ENCODE measurements at regions not wholly inside any gene's neighbourhood (a gene's known extent, or its start where the extent isn't known, plus 50 kb on each side); places are given as distances from the start of the nearest gene placed in this dataset.

- no peak for DNase-seq (ENCODE audit: low read depth)
- Histone ChIP-seq H3K4me3 (ENCODE audit: low read depth, low read length) (no peak overlapping the region), H3K36me3 (ENCODE audit: control insufficient read depth, insufficient read depth, low read length) (no peaks in the 10 kb centered on the region), H3K27me3 (ENCODE audit: control insufficient read depth, insufficient read depth, low read length) (no peaks in the 10 kb centered on the region)
- no peak for FAIRE-seq
- no peak for TF ChIP-seq CTCF (IDR thresholded peaks at IDR 0.05; ENCODE audit: insufficient read depth, low read length, severe bottlenecking)
Observed at GRCh38 chr3:148369381-148369780, 328.3 kb upstream of the AGTR1 start.

GRCh38 chr3:148372206-148372875 lies 325.4 kb upstream of the AGTR1 start:
- FAIRE-seq (peak; percentile 23), DNase-seq (ENCODE audit: low read depth) (peak; percentile 42)
- no peak for TF ChIP-seq CTCF (IDR thresholded peaks at IDR 0.05; ENCODE audit: insufficient read depth, low read length, severe bottlenecking)
- Histone ChIP-seq H3K36me3 (ENCODE audit: control insufficient read depth, insufficient read depth, low read length) (no peaks in the 10 kb centered on the region), H3K4me3 (ENCODE audit: low read depth, low read length) (no peak overlapping the region), H3K27me3 (ENCODE audit: control insufficient read depth, insufficient read depth, low read length) (no peaks in the 10 kb centered on the region)

- no peaks in the 10 kb centered on the region for H3K27me3 ChIP-seq (ENCODE audit: control insufficient read depth, insufficient read depth, low read length)
- FAIRE-seq (no peak), DNase-seq (ENCODE audit: low read depth) (no peak)
- no peak overlapping the region for H3K4me3 ChIP-seq (ENCODE audit: low read depth, low read length)
- H3K36me3 ChIP-seq (ENCODE audit: control insufficient read depth, insufficient read depth, low read length): no peaks in the 10 kb centered on the region
- no peak for TF ChIP-seq CTCF (IDR thresholded peaks at IDR 0.05; ENCODE audit: insufficient read depth, low read length, severe bottlenecking)
Observed at GRCh38 chr3:148373961-148374360, 323.7 kb upstream of the AGTR1 start.

GRCh38 chr3:148379763-148380382 lies 317.8 kb upstream of the AGTR1 start:
- Histone ChIP-seq H3K4me3 (ENCODE audit: low read depth, low read length) (no peak overlapping the region), H3K27me3 (ENCODE audit: control insufficient read depth, insufficient read depth, low read length) (no peaks in the 10 kb centered on the region), H3K36me3 (ENCODE audit: control insufficient read depth, insufficient read depth, low read length) (no peaks in the 10 kb centered on the region)
- FAIRE-seq: no peak
- peak; percentile 62 for DNase-seq (ENCODE audit: low read depth)
- peak; percentile 41 for TF ChIP-seq CTCF (IDR thresholded peaks at IDR 0.05; ENCODE audit: insufficient read depth, low read length, severe bottlenecking)

- Histone ChIP-seq H3K36me3 (ENCODE audit: control insufficient read depth, insufficient read depth, low read length) (no peaks in the 10 kb centered on the region), H3K4me3 (ENCODE audit: low read depth, low read length) (no peak overlapping the region), H3K27me3 (ENCODE audit: control insufficient read depth, insufficient read depth, low read length) (no peaks in the 10 kb centered on the region)
- no peak for FAIRE-seq
- TF ChIP-seq CTCF (IDR thresholded peaks at IDR 0.05; ENCODE audit: insufficient read depth, low read length, severe bottlenecking): no peak
- no peak for DNase-seq (ENCODE audit: low read depth)
Observed at GRCh38 chr3:148381051-148381450, 316.7 kb upstream of the AGTR1 start.
